Cardiac fibroblast (primary cell): ENCODE measurements at regions not wholly inside any gene's neighbourhood (a gene's known extent, or its start where the extent isn't known, plus 50 kb on each side); places are given as distances from the start of the nearest gene placed in this dataset.
A peak's percentile ranks its signal among the peaks of the same experiment; 100 is the strongest.

Source experiments
- DNase-seq, 2 donors: peaks; one replicate each; pipeline versions ENCODE4 v3.0.0 to v3.0.0-alpha.2; 2010; ENCODE audit warnings: low read depth in 2 of 2
- H3K4me3 ChIP-seq, 2 donors: replicated peaks in 1 of 2; 1 replicate in 1 of 2; 2 replicates in 1 of 2; pipeline ENCODE4 v1.5.1; 2011; ENCODE audit warnings: low read depth in 2 of 2, low read length in 2 of 2, mild to moderate bottlenecking in 2 of 2, moderate library complexity in 1 of 2
- CTCF ChIP-seq: IDR thresholded peaks from one replicate; pipeline ENCODE4 v1.5.1; 2011; ENCODE audit warnings: low read depth, mild to moderate bottlenecking, low read length, inconsistent platforms

- no peak for TF ChIP-seq CTCF
- no peak overlapping the region for H3K4me3 ChIP-seq
- DNase-seq: no peak
Observed at GRCh38 chr4:170278460-170278859, 188.7 kb upstream of the AADAT start.

- TF ChIP-seq CTCF: no peak
- no peak overlapping the region for H3K4me3 ChIP-seq
- no peak for DNase-seq
Observed at GRCh38 chr4:170274616-170275015, 184.9 kb upstream of the AADAT start.

GRCh38 chr4:170272959-170273358 is 183.2 kb upstream of the AADAT start:
- TF ChIP-seq CTCF: no peak
- no peak overlapping the region for H3K4me3 ChIP-seq
- DNase-seq: no peak

DNA sequence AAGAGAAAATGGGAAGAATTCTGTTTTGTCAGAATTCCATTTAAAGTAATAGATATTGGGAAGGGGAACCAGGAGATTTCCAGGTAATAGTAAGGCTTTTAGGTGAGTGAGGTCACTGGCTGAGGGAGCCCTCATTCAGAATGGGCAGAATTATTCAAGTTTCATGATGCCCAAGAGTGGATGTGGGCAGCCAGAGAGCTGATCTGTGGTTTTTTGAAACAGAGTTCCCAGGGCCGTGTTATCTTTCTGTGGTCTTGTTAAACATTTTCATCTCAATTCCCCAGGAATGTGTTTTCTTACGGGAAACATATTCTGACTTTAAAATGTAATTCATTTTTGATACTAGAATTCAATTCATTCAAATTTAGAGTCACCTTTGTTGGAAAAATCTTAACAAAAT is 182.0 kb upstream of the AADAT start:
- TF ChIP-seq CTCF: no peak
- no peak overlapping the region for H3K4me3 ChIP-seq
- no peak for DNase-seq

DNA sequence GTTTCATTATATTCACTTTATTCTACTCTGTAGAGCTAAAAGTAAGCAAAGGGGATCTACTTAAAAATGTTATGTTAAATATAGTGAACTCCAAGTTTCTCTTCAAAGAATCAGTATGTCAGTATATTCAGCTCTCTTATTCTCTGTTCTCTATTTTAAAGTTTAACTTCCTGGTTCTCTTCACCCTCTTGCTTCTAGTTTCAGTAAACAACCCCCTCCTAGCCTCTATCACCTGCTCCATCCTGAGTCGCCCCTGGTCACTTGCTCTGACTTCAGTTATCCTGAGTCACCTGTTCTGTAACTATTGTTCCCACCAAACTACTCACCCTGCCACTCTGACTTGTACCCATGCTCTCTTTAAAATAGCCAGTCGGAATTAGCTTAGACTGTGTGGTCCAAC is 180.9 kb upstream of the AADAT start:
- no peak for DNase-seq
- TF ChIP-seq CTCF: no peak
- H3K4me3 ChIP-seq: no peak overlapping the region

DNA sequence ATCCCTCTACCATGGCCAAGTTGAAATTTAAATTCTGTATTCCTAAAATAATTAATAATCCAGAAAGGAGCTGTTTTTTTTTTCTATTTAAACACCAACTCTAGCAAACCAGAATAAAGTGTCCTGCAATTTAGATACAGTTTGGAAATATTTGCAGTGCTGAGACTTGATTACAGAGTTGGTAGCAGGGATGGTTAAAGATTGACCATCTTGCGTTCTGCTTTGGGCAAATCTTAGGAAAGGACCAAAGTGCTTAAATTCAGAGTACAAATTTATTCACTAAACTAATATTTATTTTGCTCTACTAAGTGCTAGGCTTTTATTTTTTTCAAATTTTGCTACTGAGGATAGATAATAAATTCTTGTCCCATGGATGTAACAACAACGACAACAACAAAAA is 180.2 kb upstream of the AADAT start:
- H3K4me3 ChIP-seq: no peak overlapping the region
- no peak for DNase-seq
- TF ChIP-seq CTCF: no peak

GRCh38 chr4:170259631-170260153 is 169.9 kb upstream of the AADAT start:
- H3K4me3 ChIP-seq: no peak overlapping the region
- DNase-seq: peak; percentile 65 to 90
- TF ChIP-seq CTCF: peak; percentile 71
